Cardiac septum (tissue), 1 donor: ENCODE measurements at regions not wholly inside any gene's neighbourhood (a gene's known extent, or its start where the extent isn't known, plus 50 kb on each side); places are given as distances from the start of the nearest gene placed in this dataset.

Source experiments
- DNase-seq: peaks from one replicate; pipeline ENCODE4 v3.0.0-alpha.2; 2020; ENCODE audit warnings: low spot score
- intact Hi-C: fragments of 100-400 bp; cut with DNase I; formaldehyde crosslinking; loops from one replicate; pipeline ENCODE4 v1.14.0; 2022
- donor health status: DM: no; HTN: no; CAD: no.

DNA sequence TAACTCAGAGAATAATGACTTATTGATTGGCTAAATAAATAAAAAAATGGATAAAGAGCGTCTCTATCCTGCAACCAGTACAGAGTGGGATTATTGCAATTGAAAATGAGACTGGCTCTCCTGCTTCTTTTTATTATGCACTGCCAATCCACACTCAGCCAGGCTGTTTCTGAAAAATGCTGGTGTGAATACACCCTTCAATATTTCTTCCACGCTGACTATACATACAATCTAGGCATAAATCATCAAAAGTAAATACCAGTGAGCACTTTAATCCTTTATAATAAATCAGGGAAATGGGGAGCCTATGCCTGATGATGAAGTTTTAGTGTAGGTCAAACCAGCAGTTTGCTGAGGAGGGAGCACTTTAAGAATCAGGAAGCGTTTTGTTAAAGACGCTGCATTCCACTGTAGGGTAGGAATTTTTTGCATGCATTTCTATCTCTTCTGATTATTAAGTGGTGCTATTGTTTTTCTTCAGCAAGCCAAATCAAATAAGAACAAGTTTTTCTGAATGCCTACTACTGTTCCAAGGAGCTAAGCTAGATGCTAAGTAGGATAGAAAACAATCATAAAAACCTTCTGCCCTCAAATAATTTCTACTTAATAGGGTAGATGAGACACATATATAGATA lies 781.5 kb downstream of the TBL1XR1 start:
- no peak for DNase-seq
- intact Hi-C loops: no loop called here

DNA sequence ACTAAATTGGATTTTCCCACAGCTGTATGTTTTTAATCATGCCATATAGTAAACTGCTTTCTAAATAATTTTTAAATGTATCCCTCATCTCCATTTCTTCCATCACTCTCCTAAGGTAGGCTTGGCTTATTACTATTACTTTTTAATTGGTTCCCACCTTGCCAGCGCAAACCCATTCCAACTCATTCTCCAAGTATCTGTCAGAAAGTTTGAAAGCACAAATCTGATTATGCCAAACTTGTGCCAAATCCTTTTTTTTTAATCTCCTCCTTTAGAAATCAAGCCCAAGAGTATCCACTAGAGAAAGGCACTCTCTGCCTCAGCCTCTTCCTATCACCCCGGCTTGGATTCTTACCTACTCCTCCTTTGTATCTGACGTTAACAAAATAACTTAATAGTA lies 784.5 kb downstream of the TBL1XR1 start:
- DNase-seq: no peak
- intact Hi-C loops: no loop called here

DNA sequence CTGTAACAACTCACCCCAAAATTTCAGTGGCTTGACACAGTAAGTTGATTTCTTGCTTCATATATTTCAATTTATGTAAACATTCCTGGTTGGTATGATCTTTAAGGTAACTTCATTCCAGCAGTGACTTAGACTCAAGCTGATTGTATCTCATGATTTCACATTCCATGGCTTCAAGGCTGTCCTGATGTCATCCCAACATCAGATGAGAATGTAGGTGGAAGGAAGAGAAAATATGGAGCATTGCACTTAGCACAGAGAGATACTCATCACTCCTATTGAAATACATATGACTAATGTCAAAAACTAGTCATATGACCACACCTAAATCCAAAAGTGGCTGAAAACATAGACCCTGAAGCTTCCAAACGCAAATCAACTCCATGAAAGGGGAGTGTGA lies 793.8 kb downstream of the TBL1XR1 start:
- DNase-seq: no peak

GRCh38 chr3:176401211-176401610 lies 796.1 kb downstream of the TBL1XR1 start:
- DNase-seq: no peak
- intact Hi-C loops: no loop called here

More for the DNA sequence above, 793.8 kb downstream of the TBL1XR1 start:
- intact Hi-C loops: no loop called here

- intact Hi-C loops: no loop called here
- no peak for DNase-seq
Measured at GRCh38 chr3:176399193-176399592, 798.1 kb downstream of the TBL1XR1 start.

- no peak for DNase-seq
- intact Hi-C loops: no loop called here
Measured at GRCh38 chr3:176395240-176395639, 802.0 kb downstream of the TBL1XR1 start.

DNA sequence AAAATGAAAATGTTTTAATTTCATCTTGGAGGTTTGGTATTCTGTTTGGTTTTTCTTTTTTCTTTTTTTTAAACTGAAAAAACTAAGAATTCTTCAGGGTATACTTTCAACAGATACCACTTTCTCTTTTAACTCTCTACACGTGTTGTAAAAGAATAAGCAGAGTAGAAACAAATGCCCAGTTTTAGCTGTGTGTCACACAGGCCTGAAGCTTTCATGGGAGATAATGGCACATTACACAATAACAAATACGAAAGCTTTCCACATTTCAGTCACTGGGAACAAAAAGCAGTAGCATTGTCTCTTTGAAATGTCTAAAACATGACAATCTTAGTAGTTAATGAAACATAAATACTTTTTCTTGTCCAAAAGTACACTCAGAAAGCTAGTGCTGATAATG lies 818.5 kb downstream of the TBL1XR1 start:
- no peak for DNase-seq
- intact Hi-C loops: no loop called here

GRCh38 chr3:176376531-176376930 lies 820.8 kb downstream of the TBL1XR1 start:
- intact Hi-C loops: no loop called here
- no peak for DNase-seq

DNA sequence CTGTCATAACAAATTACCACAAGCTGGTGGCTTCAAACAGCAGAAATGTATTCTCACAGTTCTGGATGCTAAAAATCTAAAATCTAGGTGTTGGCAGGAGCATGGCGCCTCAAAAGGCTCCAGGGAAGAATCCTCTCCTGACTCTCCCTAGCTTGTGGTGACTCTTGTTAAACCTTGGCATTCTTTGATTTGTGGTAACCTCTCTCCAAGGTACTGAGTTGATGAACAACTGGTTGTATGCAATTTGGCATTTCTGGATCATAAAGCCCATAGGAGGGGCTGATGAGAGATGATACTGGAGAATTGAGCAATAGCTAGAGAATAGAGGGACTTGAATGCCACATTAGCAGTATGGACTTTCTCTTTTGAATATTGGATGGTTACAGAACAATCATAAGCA lies 821.8 kb downstream of the TBL1XR1 start:
- no peak for DNase-seq
- intact Hi-C loops: no loop called here

GRCh38 chr3:176362191-176362731 lies 835.0 kb downstream of the TBL1XR1 start:
- DNase-seq: no peak

DNA sequence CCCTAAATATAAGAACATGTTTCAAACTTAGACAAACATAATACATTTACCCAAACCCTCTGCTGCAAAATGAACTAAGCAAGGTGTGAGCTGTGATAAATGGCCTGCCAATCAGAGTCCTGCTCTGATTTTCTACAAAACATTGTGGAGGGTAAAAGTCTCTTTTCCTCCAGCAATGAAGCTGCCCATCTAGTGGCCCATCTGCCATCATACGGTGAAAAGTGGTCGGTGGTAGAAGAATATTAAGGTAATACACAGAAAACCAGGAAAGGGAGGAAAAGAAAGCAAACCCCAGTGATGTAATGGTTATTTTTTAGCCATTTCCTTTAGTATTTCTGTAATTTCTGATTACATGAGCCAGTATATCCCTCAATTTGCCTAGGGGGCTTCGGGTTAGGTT lies 838.1 kb downstream of the TBL1XR1 start:
- intact Hi-C loops: no loop called here
- DNase-seq: no peak

More at GRCh38 chr3:176362191-176362731, 835.0 kb downstream of the TBL1XR1 start:
- intact Hi-C loops: no loop called here

DNA sequence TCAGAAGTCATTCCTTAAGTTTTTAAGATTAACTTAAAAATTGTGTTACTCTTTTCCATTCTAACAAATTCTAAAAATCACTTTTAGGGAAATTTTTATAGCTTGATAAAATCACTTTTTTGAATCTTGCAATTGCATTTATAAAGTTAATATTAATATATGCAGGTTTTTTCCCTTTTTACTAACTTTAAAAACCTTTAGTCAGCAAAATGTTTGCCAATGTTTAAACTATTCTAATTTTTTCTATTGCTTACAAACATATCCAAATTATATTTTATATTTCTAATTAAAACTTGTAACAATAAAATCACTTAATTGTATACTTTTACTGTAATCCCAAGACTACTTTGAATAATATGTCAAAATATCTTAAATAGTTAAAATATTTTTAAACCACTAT lies 839.4 kb downstream of the TBL1XR1 start:
- DNase-seq: no peak
- intact Hi-C loops: no loop called here

- DNase-seq: no peak
- intact Hi-C loops: no loop called here
Measured at GRCh38 chr3:176354843-176355242, 842.4 kb downstream of the TBL1XR1 start.

DNA sequence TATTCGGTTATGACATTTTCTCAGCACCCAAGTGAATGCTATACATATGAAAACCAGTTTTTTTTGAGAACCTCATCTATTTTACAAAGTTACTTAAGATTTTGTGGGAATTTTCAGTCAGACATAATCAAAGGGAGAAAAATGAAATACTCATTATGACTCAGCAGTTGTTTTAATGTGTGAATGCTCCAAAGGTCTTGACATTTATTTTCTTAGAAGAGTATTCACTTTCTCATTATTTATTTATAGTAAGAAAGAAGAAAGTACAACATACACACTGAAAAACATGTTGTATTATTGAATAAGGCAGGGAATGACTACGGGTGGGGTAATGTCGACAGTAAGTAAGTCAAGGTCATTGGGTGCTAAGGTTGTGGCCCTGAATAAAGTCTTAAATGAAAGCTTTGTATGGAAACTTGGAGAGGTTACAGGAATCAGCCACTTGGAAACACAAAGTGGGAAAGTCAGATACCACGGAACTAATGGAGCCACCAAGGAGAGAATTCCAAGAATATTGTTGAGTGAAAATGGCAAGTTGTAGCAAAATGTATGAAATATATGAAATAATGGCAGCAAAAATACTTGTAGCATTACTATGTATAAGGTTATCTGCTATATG lies 844.5 kb downstream of the TBL1XR1 start:
- intact Hi-C loops: no loop called here
- DNase-seq: no peak

- DNase-seq: no peak
Measured at GRCh38 chr3:176351408-176351807, 845.9 kb downstream of the TBL1XR1 start.

DNA sequence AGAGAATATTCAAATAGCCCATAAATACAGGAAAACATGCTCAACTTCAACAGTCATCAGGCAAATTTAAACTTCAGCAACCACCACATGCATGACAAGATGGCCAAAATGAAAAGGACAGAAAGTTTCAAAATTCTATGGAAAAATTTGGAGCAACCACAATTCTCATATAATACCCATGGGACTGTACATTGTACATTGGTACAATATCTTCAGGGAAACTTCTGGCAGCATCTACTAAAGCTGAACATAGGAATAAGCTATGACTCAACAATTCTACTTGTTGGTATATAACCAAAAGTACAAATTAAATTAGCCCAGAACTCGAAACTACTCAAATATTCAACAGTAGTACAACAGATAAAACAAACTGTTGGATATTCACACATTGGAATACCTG lies 847.6 kb downstream of the TBL1XR1 start:
- no peak for DNase-seq

More at GRCh38 chr3:176351408-176351807, 845.9 kb downstream of the TBL1XR1 start:
- intact Hi-C loops: no loop called here

DNA sequence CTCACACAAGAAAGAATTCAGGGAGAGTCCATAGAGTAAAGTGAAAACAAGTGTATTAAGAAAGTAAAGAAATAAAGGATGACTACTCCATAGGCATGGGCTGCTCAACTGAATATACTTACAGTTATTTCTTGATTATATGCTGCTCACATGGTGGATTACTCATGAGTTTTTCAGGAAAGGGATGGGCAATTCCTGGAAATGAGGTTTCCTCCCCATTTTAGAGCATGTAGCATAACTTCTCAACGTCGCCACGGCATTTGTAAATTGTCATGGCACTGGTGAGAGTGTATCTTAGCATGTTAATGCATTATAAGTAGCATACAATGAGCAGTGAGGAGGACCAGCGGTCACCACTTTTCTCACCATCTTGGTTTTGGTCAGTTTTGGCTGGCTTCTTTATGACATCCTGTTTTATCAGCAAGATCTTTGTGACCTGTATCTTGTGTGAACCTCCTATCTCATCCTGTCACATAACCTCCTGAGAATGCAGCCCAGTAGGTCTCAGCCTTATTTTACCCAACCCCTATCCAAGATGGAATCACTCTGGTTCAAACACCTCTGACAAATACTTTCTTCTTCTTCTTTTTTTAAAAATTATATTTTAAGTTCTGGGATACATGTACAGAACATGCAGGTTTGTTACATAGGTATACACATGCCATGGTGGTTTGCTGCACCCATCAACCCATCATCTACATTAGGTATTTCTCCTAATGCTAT lies 849.7 kb downstream of the TBL1XR1 start:
- intact Hi-C loops: no loop called here
- no peak for DNase-seq

More for the DNA sequence above, 847.6 kb downstream of the TBL1XR1 start:
- intact Hi-C loops: no loop called here

DNA sequence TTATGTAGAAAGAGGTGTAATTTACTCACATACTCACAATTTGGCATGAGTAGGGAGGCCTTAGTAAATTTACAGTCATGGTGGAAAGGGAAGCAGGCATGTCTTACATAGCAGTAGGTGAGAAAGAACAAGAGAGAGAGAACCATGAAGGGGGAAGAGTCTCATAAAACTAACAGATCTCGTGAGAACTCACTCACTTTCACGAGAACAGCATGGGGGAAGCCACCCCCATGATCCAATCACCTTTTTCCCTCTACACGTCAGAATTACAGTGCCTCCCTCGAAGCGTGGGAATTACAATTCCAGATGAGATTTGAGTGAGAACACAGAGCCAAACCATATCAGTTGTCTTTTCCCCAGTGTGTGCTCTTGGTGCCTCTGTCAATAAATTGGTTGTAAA lies 855.3 kb downstream of the TBL1XR1 start:
- intact Hi-C loops: no loop called here
- DNase-seq: no peak

DNA sequence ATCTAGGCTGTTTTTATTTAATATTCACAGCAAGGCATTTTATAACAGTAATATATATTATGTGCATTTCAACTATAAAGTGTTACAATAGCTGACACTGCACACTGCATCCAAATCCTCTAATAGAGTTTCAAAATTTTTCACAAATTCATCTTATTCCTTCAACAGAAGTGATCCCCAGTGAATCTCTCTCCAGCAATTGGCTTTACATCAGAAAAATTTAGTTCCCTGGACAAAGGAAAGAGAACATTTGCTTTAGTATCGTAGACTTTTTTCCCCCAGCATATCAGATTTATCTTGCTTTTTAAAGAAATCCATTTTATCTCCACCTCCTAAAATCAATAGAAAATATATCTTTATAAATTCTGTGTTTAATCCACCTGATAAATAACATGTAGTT lies 868.6 kb downstream of the TBL1XR1 start:
- DNase-seq: no peak
- intact Hi-C loops: no loop called here

GRCh38 chr3:176328198-176328597 lies 869.1 kb downstream of the TBL1XR1 start:
- intact Hi-C loops: no loop called here
- no peak for DNase-seq
